Nephron progenitor cell (in vitro differentiated cells): ENCODE measurements at regions not wholly inside any gene's neighbourhood (a gene's known extent, or its start where the extent isn't known, plus 50 kb on each side); places are given as distances from the start of the nearest gene placed in this dataset.

ENCODE experiments used
- DNase-seq: peaks from one replicate; pipeline ENCODE4 v3.0.0; 2021
- H3K27ac Mint-ChIP-seq: 2 replicates; pipeline ENCODE4 v1.8.0; 2021; ENCODE audit warnings: mild to moderate bottlenecking, moderate library complexity, mixed read lengths
- H3K27me3 Mint-ChIP-seq: 2 replicates; pipeline ENCODE4 v1.8.0; 2021; ENCODE audit warnings: mild to moderate bottlenecking, low read depth, mixed read lengths; ENCODE audit not compliant: poor library complexity
- H3K36me3 Mint-ChIP-seq: 2 replicates; pipeline ENCODE4 v1.8.0; 2021; ENCODE audit warnings: low read depth, mixed read lengths
- H3K4me1 Mint-ChIP-seq: 2 replicates; pipeline ENCODE4 v1.8.0; 2021; ENCODE audit warnings: mixed read lengths
- H3K4me3 Mint-ChIP-seq: 2 replicates; pipeline ENCODE4 v1.8.0; 2021; ENCODE audit warnings: mild to moderate bottlenecking, moderate library complexity, mixed read lengths
- H3K9me3 Mint-ChIP-seq: 2 replicates; pipeline ENCODE4 v1.8.0; 2021; ENCODE audit warnings: mild to moderate bottlenecking, moderate library complexity, mixed read lengths
- CTCF ChIP-seq: fragments of 200-600 bp; sonication (generic); IDR thresholded peaks from 2 replicates; pipeline ENCODE4 v1.5.0; 2021; ENCODE audit warnings: antibody characterized with exemption

GRCh38 chr12:97300891-97301290 lies 161.7 kb upstream of the RMST start:
- DNase-seq, result no peak
- H3K4me3 Mint-ChIP-seq, result no peak overlapping the region
- no peak for TF ChIP-seq CTCF

GRCh38 chr12:97301576-97301975 lies 161.0 kb upstream of the RMST start:
- peaks cover 45% of the 10 kb centered on the region for H3K4me1 Mint-ChIP-seq
- no peak overlapping the region for H3K4me3 Mint-ChIP-seq

More at GRCh38 chr12:97300891-97301290, 161.7 kb upstream of the RMST start:
- Mint-ChIP-seq H3K27ac (peak overlapping the region; percentile 80), H3K27me3 (peaks cover 4% of the 10 kb centered on the region), H3K9me3 (peaks cover 9% of the 10 kb centered on the region), H3K36me3 (peaks cover 12% of the 10 kb centered on the region), H3K4me1 (peaks cover 45% of the 10 kb centered on the region)

GRCh38 chr12:97305651-97306050 lies 157.0 kb upstream of the RMST start:
- H3K4me1 Mint-ChIP-seq, result peaks cover 44% of the 10 kb centered on the region
- no peak for TF ChIP-seq CTCF
- H3K27ac Mint-ChIP-seq, result no peak overlapping the region
- no peak overlapping the region for H3K4me3 Mint-ChIP-seq
- no peaks in the 10 kb centered on the region for H3K9me3 Mint-ChIP-seq
- peaks cover 4% of the 10 kb centered on the region for H3K27me3 Mint-ChIP-seq
- H3K36me3 Mint-ChIP-seq, result peaks cover 6% of the 10 kb centered on the region
- DNase-seq, result no peak

More at GRCh38 chr12:97301576-97301975, 161.0 kb upstream of the RMST start:
- H3K36me3 Mint-ChIP-seq, result peaks cover 12% of the 10 kb centered on the region
- H3K27ac Mint-ChIP-seq, result peak overlapping the region; percentile 10
- TF ChIP-seq CTCF, result no peak
- DNase-seq, result no peak
- H3K27me3 Mint-ChIP-seq, result peaks cover 4% of the 10 kb centered on the region
- H3K9me3 Mint-ChIP-seq, result peaks cover 4% of the 10 kb centered on the region

- no peak overlapping the region for H3K4me3 Mint-ChIP-seq
- peaks cover 6% of the 10 kb centered on the region for H3K36me3 Mint-ChIP-seq
- H3K4me1 Mint-ChIP-seq, result peaks cover 40% of the 10 kb centered on the region
- TF ChIP-seq CTCF, result no peak
- H3K9me3 Mint-ChIP-seq, result no peaks in the 10 kb centered on the region
- DNase-seq, result no peak
- peaks cover 4% of the 10 kb centered on the region for H3K27me3 Mint-ChIP-seq
- no peak overlapping the region for H3K27ac Mint-ChIP-seq
Observed at GRCh38 chr12:97306147-97306546, 156.5 kb upstream of the RMST start.

GRCh38 chr12:97308576-97309198 lies 153.9 kb upstream of the RMST start:
- Mint-ChIP-seq H3K4me3 (no peak overlapping the region), H3K36me3 (no peaks in the 10 kb centered on the region), H3K27ac (no peak overlapping the region), H3K9me3 (no peaks in the 10 kb centered on the region), H3K4me1 (peaks cover 29% of the 10 kb centered on the region), H3K27me3 (no peaks in the 10 kb centered on the region)
- TF ChIP-seq CTCF, result peak; percentile 63
- no peak for DNase-seq

- Mint-ChIP-seq H3K36me3 (no peaks in the 10 kb centered on the region), H3K27ac (peak overlapping the region; percentile 59), H3K27me3 (no peaks in the 10 kb centered on the region), H3K9me3 (no peaks in the 10 kb centered on the region), H3K4me1 (peaks cover 18% of the 10 kb centered on the region), H3K4me3 (no peak overlapping the region)
- DNase-seq, result no peak
- no peak for TF ChIP-seq CTCF
Observed at GRCh38 chr12:97309921-97310320, 152.7 kb upstream of the RMST start.
